IgD-negative memory B cell (primary cell): ENCODE measurements at regions not wholly inside any gene's neighbourhood (a gene's known extent, or its start where the extent isn't known, plus 50 kb on each side); places are given as distances from the start of the nearest gene placed in this dataset.

Experiments used
- H3K27ac Mint-ChIP-seq, 3 donors: one replicate each; pipeline ENCODE4 v1.8.0; 2020 to 2022; ENCODE audit warnings: mild to moderate bottlenecking in 3 of 3, mixed read lengths in 3 of 3, moderate library complexity in 1 of 3
- H3K27me3 Mint-ChIP-seq: one replicate; pipeline ENCODE4 v1.8.0; 2021; ENCODE audit warnings: mixed read lengths
- H3K36me3 Mint-ChIP-seq: one replicate; pipeline ENCODE4 v1.8.0; 2020; ENCODE audit warnings: mild to moderate bottlenecking, mixed read lengths
- H3K4me1 Mint-ChIP-seq, 3 donors: one replicate each; pipeline ENCODE4 v1.8.0; 2020 to 2022; ENCODE audit warnings: mixed read lengths in 3 of 3, mild to moderate bottlenecking in 1 of 3
- H3K4me3 Mint-ChIP-seq, 4 donors: one replicate each; pipeline ENCODE4 v1.8.0; 2020 to 2022; ENCODE audit warnings: mild to moderate bottlenecking in 4 of 4, mixed read lengths in 4 of 4, moderate library complexity in 3 of 4
- H3K9me3 Mint-ChIP-seq, 3 donors: one replicate each; pipeline ENCODE4 v1.8.0; 2020 to 2021; ENCODE audit warnings: mixed read lengths in 3 of 3, mild to moderate bottlenecking in 1 of 3

- H3K4me1 Mint-ChIP-seq = peaks cover 0 to 4% (median 4%) of the 10 kb centered on the region in 3 donors
- peaks cover 22% of the 10 kb centered on the region for H3K27me3 Mint-ChIP-seq
- H3K27ac Mint-ChIP-seq = no peak overlapping the region
- H3K36me3 Mint-ChIP-seq = no peaks in the 10 kb centered on the region
- peak overlapping the region in 2 of 4 donors; percentile 43 to 91 for H3K4me3 Mint-ChIP-seq
- no peaks in the 10 kb centered on the region for H3K9me3 Mint-ChIP-seq
Measured at GRCh38 chr6:44561060-44561623, 173.6 kb downstream of the CDC5L start.

GRCh38 chr6:44561832-44562665 lies 174.5 kb downstream of the CDC5L start:
- peaks cover 0 to 4% (median 4%) of the 10 kb centered on the region in 3 donors for H3K4me1 Mint-ChIP-seq
- no peak overlapping the region for H3K27ac Mint-ChIP-seq
- peaks cover 27% of the 10 kb centered on the region for H3K27me3 Mint-ChIP-seq
- H3K4me3 Mint-ChIP-seq = no peak overlapping the region
- no peaks in the 10 kb centered on the region for H3K9me3 Mint-ChIP-seq
- H3K36me3 Mint-ChIP-seq = no peaks in the 10 kb centered on the region

- no peak overlapping the region for H3K27ac Mint-ChIP-seq
- no peaks in the 10 kb centered on the region for H3K36me3 Mint-ChIP-seq
- H3K27me3 Mint-ChIP-seq = peaks cover 27% of the 10 kb centered on the region
- peaks cover 0 to 4% (median 2%) of the 10 kb centered on the region in 3 donors for H3K4me1 Mint-ChIP-seq
- no peaks in the 10 kb centered on the region for H3K9me3 Mint-ChIP-seq
- no peak overlapping the region for H3K4me3 Mint-ChIP-seq
Measured at GRCh38 chr6:44563397-44563796, 175.9 kb downstream of the CDC5L start.

- H3K27ac Mint-ChIP-seq = no peak overlapping the region
- no peaks in the 10 kb centered on the region for H3K36me3 Mint-ChIP-seq
- peaks cover 0 to 4% (median 2%) of the 10 kb centered on the region in 3 donors for H3K4me1 Mint-ChIP-seq
- H3K27me3 Mint-ChIP-seq = peaks cover 19% of the 10 kb centered on the region
- no peaks in the 10 kb centered on the region for H3K9me3 Mint-ChIP-seq
- H3K4me3 Mint-ChIP-seq = no peak overlapping the region
Measured at GRCh38 chr6:44564906-44565524, 177.5 kb downstream of the CDC5L start.

- Mint-ChIP-seq H3K36me3 (no peaks in the 10 kb centered on the region), H3K27ac (no peak overlapping the region), H3K4me3 (no peak overlapping the region), H3K4me1 (no peaks in the 10 kb centered on the region), H3K27me3 (peaks cover 18% of the 10 kb centered on the region), H3K9me3 (no peaks in the 10 kb centered on the region)
Measured at GRCh38 chr6:44567406-44567805, 179.9 kb downstream of the CDC5L start.

- Mint-ChIP-seq H3K4me1 (no peaks in the 10 kb centered on the region), H3K36me3 (no peaks in the 10 kb centered on the region), H3K4me3 (no peak overlapping the region), H3K9me3 (no peaks in the 10 kb centered on the region), H3K27ac (no peak overlapping the region), H3K27me3 (peaks cover 16% of the 10 kb centered on the region)
Measured at GRCh38 chr6:44569131-44569530, 181.6 kb downstream of the CDC5L start.

- Mint-ChIP-seq H3K4me1 (no peaks in the 10 kb centered on the region), H3K4me3 (no peak overlapping the region), H3K9me3 (no peaks in the 10 kb centered on the region), H3K27ac (no peak overlapping the region), H3K27me3 (peaks cover 16% of the 10 kb centered on the region), H3K36me3 (no peaks in the 10 kb centered on the region)
Measured at GRCh38 chr6:44569931-44570385, 182.5 kb downstream of the CDC5L start.

- Mint-ChIP-seq H3K27ac (no peak overlapping the region), H3K4me1 (no peaks in the 10 kb centered on the region), H3K27me3 (peaks cover 17% of the 10 kb centered on the region), H3K36me3 (no peaks in the 10 kb centered on the region), H3K4me3 (no peak overlapping the region), H3K9me3 (no peaks in the 10 kb centered on the region)
Measured at GRCh38 chr6:44571510-44571909, 184.0 kb downstream of the CDC5L start.

GRCh38 chr6:44572346-44572745 lies 184.8 kb downstream of the CDC5L start:
- H3K27ac Mint-ChIP-seq = no peak overlapping the region
- H3K9me3 Mint-ChIP-seq = no peaks in the 10 kb centered on the region
- peaks cover 19% of the 10 kb centered on the region for H3K27me3 Mint-ChIP-seq
- no peaks in the 10 kb centered on the region for H3K36me3 Mint-ChIP-seq
- H3K4me1 Mint-ChIP-seq = no peaks in the 10 kb centered on the region
- no peak overlapping the region for H3K4me3 Mint-ChIP-seq

- H3K4me3 Mint-ChIP-seq = no peak overlapping the region
- no peaks in the 10 kb centered on the region for H3K4me1 Mint-ChIP-seq
- no peaks in the 10 kb centered on the region for H3K9me3 Mint-ChIP-seq
- peaks cover 16% of the 10 kb centered on the region for H3K27me3 Mint-ChIP-seq
- no peak overlapping the region for H3K27ac Mint-ChIP-seq
- H3K36me3 Mint-ChIP-seq = no peaks in the 10 kb centered on the region
Measured at GRCh38 chr6:44575644-44576043, 188.1 kb downstream of the CDC5L start.

- Mint-ChIP-seq H3K27me3 (peaks cover 12% of the 10 kb centered on the region), H3K36me3 (no peaks in the 10 kb centered on the region), H3K9me3 (no peaks in the 10 kb centered on the region), H3K27ac (no peak overlapping the region), H3K4me1 (no peaks in the 10 kb centered on the region), H3K4me3 (no peak overlapping the region)
Measured at GRCh38 chr6:44576132-44576631, 188.7 kb downstream of the CDC5L start.

GRCh38 chr6:44580901-44581300 lies 193.4 kb downstream of the CDC5L start:
- H3K36me3 Mint-ChIP-seq = no peaks in the 10 kb centered on the region
- no peak overlapping the region for H3K27ac Mint-ChIP-seq
- H3K4me1 Mint-ChIP-seq = no peaks in the 10 kb centered on the region

GRCh38 chr6:44582930-44583329 lies 195.4 kb downstream of the CDC5L start:
- Mint-ChIP-seq H3K36me3 (no peaks in the 10 kb centered on the region), H3K4me1 (no peaks in the 10 kb centered on the region), H3K9me3 (peaks cover 2 to 11% (median 11%) of the 10 kb centered on the region in 3 donors), H3K4me3 (no peak overlapping the region), H3K27me3 (peaks cover 6% of the 10 kb centered on the region), H3K27ac (no peak overlapping the region)

More at GRCh38 chr6:44580901-44581300, 193.4 kb downstream of the CDC5L start:
- Mint-ChIP-seq H3K27me3 (peaks cover 10% of the 10 kb centered on the region), H3K4me3 (no peak overlapping the region), H3K9me3 (peaks cover 2 to 11% (median 9%) of the 10 kb centered on the region in 3 donors)

GRCh38 chr6:44590471-44590870 lies 203.0 kb downstream of the CDC5L start:
- Mint-ChIP-seq H3K9me3 (peaks cover 0 to 3% (median 0%) of the 10 kb centered on the region in 3 donors), H3K27ac (no peak overlapping the region), H3K27me3 (peaks cover 5% of the 10 kb centered on the region), H3K4me3 (no peak overlapping the region), H3K4me1 (peaks cover 0 to 3% (median 0%) of the 10 kb centered on the region in 3 donors), H3K36me3 (no peaks in the 10 kb centered on the region)

GRCh38 chr6:44593539-44593944 lies 206.0 kb downstream of the CDC5L start:
- no peaks in the 10 kb centered on the region for H3K9me3 Mint-ChIP-seq
- H3K27ac Mint-ChIP-seq = no peak overlapping the region
- H3K4me3 Mint-ChIP-seq = no peak overlapping the region
- peaks cover 0 to 3% (median 0%) of the 10 kb centered on the region in 3 donors for H3K4me1 Mint-ChIP-seq
- no peaks in the 10 kb centered on the region for H3K36me3 Mint-ChIP-seq
- H3K27me3 Mint-ChIP-seq = peaks cover 9% of the 10 kb centered on the region
